GM12878 (cell line): ENCODE measurements at regions not wholly inside any gene's neighbourhood (a gene's known extent, or its start where the extent isn't known, plus 50 kb on each side); places are given as distances from the start of the nearest gene placed in this dataset.

Experiments
- ATAC-seq: fragments of 200-7000 bp; cut with Tn5 transposase; 3 replicates; pipeline ENCODE4 v1.9.1; 2020; ENCODE audit warnings: mild to moderate bottlenecking, moderate library complexity
- BruUV-seq: library from RNA; stranded (reverse); fragments of 400-500 nt; replicated peaks from 2 replicates; lab custom pipeline; 2021; lab: Mats Ljungman, UMichigan
- CTCF ChIA-PET: fragments of 300-600 bp; sonication (Branson Sonifier 250); formaldehyde crosslinking; extraction: SDS; loops from one replicate; lab custom pipeline; 2021; ENCODE audit warnings: inconsistent platforms; lab: Yijun Ruan, JAX
- POLR2A ChIA-PET: fragments of 350-600 bp; formaldehyde crosslinking; extraction: SDS; loops from one replicate; lab custom pipeline; 2021; ENCODE audit warnings: inconsistent platforms; lab: Charles Lee
- RAD21 ChIA-PET: fragments of 300-600 bp; sonication (Branson Sonifier 250); formaldehyde crosslinking; loops from one replicate; lab custom pipeline; 2023; ENCODE audit warnings: antibody characterized with exemption; ENCODE audit not compliant: unreplicated experiment; lab: Charles Lee
- SMC1A ChIA-PET: fragments of 300-600 bp; sonication (Branson Sonifier 250); formaldehyde crosslinking; loops from one replicate; lab custom pipeline; 2023; ENCODE audit not compliant: unreplicated experiment, uncharacterized antibody; lab: Charles Lee
- DNase-seq: peaks from one replicate; pipeline ENCODE4 v3.0.0-alpha.2; 2011; ENCODE audit warnings: low read depth, low spot score
- FAIRE-seq: peaks from 3 replicates; lab custom pipeline; 2011; peaks lifted over from hg19 to GRCh38; lab: Jason Lieb, UNC
- H2AFZ ChIP-seq: 2 replicates; pipeline ENCODE4 v1.6.0; 2011; ENCODE audit warnings: low read depth, low read length, control low read depth; ENCODE audit not compliant: control insufficient read depth
- H3K27ac ChIP-seq: 2 replicates; pipeline ENCODE4 v1.5.1; 2011; ENCODE audit warnings: control low read depth; ENCODE audit not compliant: control insufficient read depth, insufficient read depth
- H3K27me3 ChIP-seq, 2 experiments: replicated peaks in 1 of 2; 2 replicates each; pipeline versions ENCODE4 v1.6.0 to v1.6.1; 2011; ENCODE audit warnings: low read length in 1 of 2; ENCODE audit not compliant: control insufficient read depth in 2 of 2, insufficient read depth in 2 of 2
- H3K36me3 ChIP-seq, 2 experiments: 2 replicates each; pipeline ENCODE4 v1.5.1; 2011; ENCODE audit warnings: low read length in 1 of 2; ENCODE audit not compliant: control insufficient read depth in 2 of 2, insufficient read depth in 2 of 2
- H3K4me1 ChIP-seq: 2 replicates; pipeline ENCODE4 v1.6.1; 2011; ENCODE audit warnings: mild to moderate bottlenecking, low read length, moderate library complexity, mixed read lengths; ENCODE audit not compliant: control insufficient read depth, insufficient read depth
- H3K4me2 ChIP-seq: 2 replicates; pipeline ENCODE4 v1.6.0; 2011; ENCODE audit warnings: control low read depth; ENCODE audit not compliant: control insufficient read depth, insufficient read depth
- H3K4me3 ChIP-seq: fragments of 200-600 bp; sonication (generic); 2 replicates; pipeline ENCODE4 v1.5.1; 2016
- H3K79me2 ChIP-seq: 2 replicates; pipeline ENCODE4 v1.6.0; 2011; ENCODE audit warnings: low read length; ENCODE audit not compliant: control insufficient read depth, insufficient read depth
- H3K9ac ChIP-seq: 2 replicates; pipeline ENCODE4 v1.8.0; 2011; ENCODE audit warnings: low read length, control low read depth, mixed read lengths; ENCODE audit not compliant: control insufficient read depth, insufficient read depth
- H3K9me3 ChIP-seq: replicated peaks from 3 replicates; pipeline ENCODE4 v1.5.1; 2011; ENCODE audit warnings: mild to moderate bottlenecking, low read length; ENCODE audit not compliant: control insufficient read depth, insufficient read depth
- H4K20me1 ChIP-seq: 2 replicates; pipeline ENCODE4 v1.6.0; 2011; ENCODE audit not compliant: control insufficient read depth, insufficient read depth
- IKZF2 ChIP-seq, 2 experiments: fragments of 450-650 bp; IDR thresholded peaks; 2 replicates each; pipeline ENCODE4 v1.6.1; 2017; ENCODE audit warnings: mild to moderate bottlenecking in 2 of 2, moderate library complexity in 2 of 2
- LARP7 ChIP-seq: fragments of 450-650 bp; IDR thresholded peaks from 2 replicates; pipeline ENCODE4 v1.6.1; 2017; ENCODE audit warnings: mild to moderate bottlenecking
- NFIC ChIP-seq: IDR thresholded peaks from 2 replicates; pipeline ENCODE4 v1.6.1; 2012; ENCODE audit warnings: low read depth, mild to moderate bottlenecking, inconsistent platforms, low read length, moderate library complexity
- RELB ChIP-seq: fragments of 450-650 bp; IDR thresholded peaks from 2 replicates; pipeline ENCODE4 v1.6.1; 2017; ENCODE audit warnings: low read depth, mild to moderate bottlenecking, moderate library complexity
- ZBTB33 ChIP-seq: fragments of 450-650 bp; IDR thresholded peaks from 2 replicates; pipeline ENCODE4 v1.6.1; 2017; ENCODE audit warnings: mild to moderate bottlenecking
- ZBTB40 ChIP-seq: fragments of 450-650 bp; IDR thresholded peaks from 2 replicates; pipeline ENCODE4 v1.6.1; 2016; ENCODE audit warnings: mild to moderate bottlenecking, moderate library complexity, borderline replicate concordance
- whole genome bisulfite sequencing: methylation state at CpG from one replicate; pipeline ENCODE4 v1.1.6; 2016; ENCODE audit warnings: low lambda C conversion rate; ENCODE audit not compliant: insufficient replicate concordance, insufficient coverage; ENCODE audit errors: missing lambda C conversion rate; 5-methylcytosine and 5-hydroxymethylcytosine counted together
- in situ Hi-C: fragments of 300-500 bp; cut with MboI; formaldehyde crosslinking; loops from 9 replicates; pipeline ENCODE4 v1.14.3; 2018; ENCODE audit warnings: mixed read lengths
- intact Hi-C: fragments of 100-400 bp; cut with micrococcal nuclease; formaldehyde crosslinking; loops from one replicate; pipeline ENCODE4 v1.14.2; 2022; ENCODE audit not compliant: unreplicated experiment

- TF ChIP-seq ZBTB40 = no peak
Observed at GRCh38 chr5:176726746-176727527, 79.7 kb downstream of the TSPAN17 start (continued).

- SMC1A ChIA-PET = no interaction called here
- DNase-seq = no peak
- Histone ChIP-seq H2AFZ (no peak overlapping the region), H3K9me3 (no peaks in the 10 kb centered on the region; the same call in 2 of the 3 replicates), H4K20me1 (no peaks in the 10 kb centered on the region)
- intact Hi-C loops = no loop called here
- 43% methylated on average over 12 of the region's 12 CpGs for WGBS
- POLR2A ChIA-PET = no interaction called here
- no TSS peak for BruUV-seq
- CTCF ChIA-PET = no interaction called here
- FAIRE-seq = no peak
- TF ChIP-seq ZBTB33 (no peak), IKZF2 (IDR thresholded peaks at IDR 0.05) (no peak), NFIC (no peak), LARP7 (no peak), RELB (no peak)
- TF ChIP-seq, all 136 proteins: peak for 0
- no peaks in the 10 kb centered on the region; the same call in 1 of the 2 replicates for H3K4me1 ChIP-seq
- in situ Hi-C loops = no loop called here
- H3K27me3 ChIP-seq = peaks cover 0 to 6% of the 10 kb centered on the region in 2 experiments; a peak in 3 of 4 replicates
- H3K4me2 ChIP-seq = no peak overlapping the region
- RAD21 ChIA-PET = no interaction called here
- no peak for ATAC-seq
- no peaks in the 10 kb centered on the region for H3K79me2 ChIP-seq
- H3K9ac ChIP-seq = no peak overlapping the region
- no peak overlapping the region for H3K4me3 ChIP-seq
- no peak overlapping the region for H3K27ac ChIP-seq
- no peaks in the 10 kb centered on the region for H3K36me3 ChIP-seq
Observed at GRCh38 chr5:176727528-176727900, 80.2 kb downstream of the TSPAN17 start.
